ENCODE measurements at regions not wholly inside any gene's neighbourhood (a gene's known extent, or its start where the extent isn't known, plus 50 kb on each side); places are given as distances from the start of the nearest gene placed in this dataset.
"Not testable (repeated sequence)": the region's sequence is repeated elsewhere in the genome, so short reads cannot be mapped to it uniquely, and the experiment has no call there.

DNA sequence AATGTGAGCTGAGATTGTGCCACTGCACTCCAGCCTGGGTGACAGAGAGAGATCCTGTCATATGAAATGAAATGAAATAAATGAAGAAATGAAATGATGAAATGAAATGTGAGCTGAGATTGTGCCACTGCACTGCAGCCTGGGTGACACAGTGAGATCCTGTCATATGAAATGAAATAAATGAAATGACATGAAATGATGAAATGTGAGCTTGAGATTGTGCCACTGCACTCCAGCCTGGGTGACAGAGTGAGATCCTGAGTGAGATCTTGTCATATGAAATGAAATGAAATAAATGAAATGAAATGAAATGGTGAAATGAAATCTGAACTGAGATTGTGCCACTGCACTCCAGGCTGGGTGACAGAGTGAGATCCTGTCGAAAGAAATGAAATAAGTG is 58.2 kb upstream of the FAN1 start:
- TF ChIP-seq POLR2AphosphoS5, POLR2A (IDR thresholded peaks at IDR 0.05; ENCODE audit: low read depth, low read length): not testable (repeated sequence)
